ENCODE measurements at regions not wholly inside any gene's neighbourhood (a gene's known extent, or its start where the extent isn't known, plus 50 kb on each side); places are given as distances from the start of the nearest gene placed in this dataset.

GRCh38 chr5:2177244-2177643, 294.5 kb upstream of the IRX4 start:
- H3K18ac ChIP-seq (ENCODE audit: extremely low read depth, low read length) = no peak overlapping the region
- no peak overlapping the region for H2BK12ac ChIP-seq (ENCODE audit: low read depth, low read length)
- no peak overlapping the region for H3K9ac ChIP-seq (replicated peaks in 1 of 4; ENCODE audit: extremely low read depth in 1 of 4, low read depth in 3 of 4, low read length in 3 of 4)
- no peak overlapping the region for H2BK5ac ChIP-seq (ENCODE audit: low read depth, low read length)
- POLR2A ChIA-PET (ENCODE audit: partially characterized antibody) = no interaction called here
- no peak overlapping the region for H4K5ac ChIP-seq (ENCODE audit: insufficient read length, low read depth, low read length)
- H2BK15ac ChIP-seq (ENCODE audit: low read length) = no peak overlapping the region
- H4K20me1 ChIP-seq (replicated peaks in 1 of 2; ENCODE audit: control insufficient read depth in 1 of 2, insufficient read depth in 2 of 2, low read length in 2 of 2) = no peaks in the 10 kb centered on the region
- H2BK20ac ChIP-seq (ENCODE audit: low read length) = no peak overlapping the region
- H3K56ac ChIP-seq (replicated peaks; ENCODE audit: insufficient read length, low read depth, low read length) = no peak overlapping the region
- no peak overlapping the region for H4K8ac ChIP-seq (ENCODE audit: extremely low read depth, insufficient read depth, low read length)
- no peaks in the 10 kb centered on the region for H3K23me2 ChIP-seq (ENCODE audit: low read depth, low read length)
- H3K4me1 ChIP-seq (replicated peaks in 1 of 4; ENCODE audit: control insufficient read depth in 3 of 4, insufficient read depth in 4 of 4, low read length in 3 of 4) = no peaks in the 10 kb centered on the region
- DNase-seq (ENCODE audit: low read depth in 1 of 2, low spot score in 2 of 2) = no peak
- no peak overlapping the region for H3K14ac ChIP-seq (ENCODE audit: insufficient read length)
- CTCF ChIA-PET (ENCODE audit: partially characterized antibody) = no interaction called here
- no peaks in the 10 kb centered on the region for H3K79me1 ChIP-seq (ENCODE audit: low read depth, low read length)
- H3K9me3 ChIP-seq (ENCODE audit: insufficient read depth in 2 of 2, low read depth in 1 of 2, low read length in 1 of 2) = no peaks in the 10 kb centered on the region
- no peak overlapping the region for H3K4me2 ChIP-seq (ENCODE audit: insufficient read depth in 1 of 2, low read depth in 2 of 2, low read length in 2 of 2)
- no peak overlapping the region for H3K4ac ChIP-seq (replicated peaks; ENCODE audit: insufficient read length, low read depth, low read length)
- WGBS, 2 experiments (ENCODE audit: extremely low coverage in 1 of 2, insufficient coverage in 1 of 2, insufficient read length in 1 of 2, insufficient replicate concordance in 2 of 2, low coverage in 1 of 2, low lambda C conversion rate in 2 of 2, missing lambda C conversion rate in 1 of 2) = 89% methylated on average over 6 of the region's 7 CpGs; no CpG with 5 or more reads in 1 of the 2 experiments
- H3K4me3 ChIP-seq (ENCODE audit: extremely low read depth in 1 of 4, insufficient read depth in 2 of 4, low read depth in 3 of 4, low read length in 4 of 4) = no peak overlapping the region
- FAIRE-seq = no peak
- no peak overlapping the region for H2AK5ac ChIP-seq (ENCODE audit: low read depth, low read length)
- H3K36me3 ChIP-seq (ENCODE audit: control insufficient read depth in 2 of 4, insufficient read depth in 4 of 4, low read length in 3 of 4) = no peaks in the 10 kb centered on the region
- H2AFZ ChIP-seq (ENCODE audit: low read length) = no peak overlapping the region
- H3K27me3 ChIP-seq (replicated peaks in 1 of 4; ENCODE audit: control insufficient read depth in 3 of 4, extremely low read depth in 1 of 4, insufficient read depth in 3 of 4, low read length in 3 of 4) = no peaks in the 10 kb centered on the region
- H3K27ac ChIP-seq (ENCODE audit: low read depth, low read length) = no peak overlapping the region
- no peak overlapping the region for H4K91ac ChIP-seq (replicated peaks; ENCODE audit: insufficient read length, low read length)
- no peaks in the 10 kb centered on the region; a peak in 1 of 4 replicates for H3K79me2 ChIP-seq (ENCODE audit: control insufficient read depth in 1 of 2, insufficient read depth in 2 of 2, low read length in 2 of 2)
- H2BK120ac ChIP-seq (replicated peaks; ENCODE audit: low read depth, low read length) = no peak overlapping the region
- no peak overlapping the region for H3K23ac ChIP-seq (ENCODE audit: insufficient read length)
- no peak for TF ChIP-seq BACH1 (IDR thresholded peaks at IDR 0.05; ENCODE audit: low read length)
- TF ChIP-seq SRF (IDR thresholded peaks at IDR 0.05; ENCODE audit: low read depth, low read length) = no peak
- no peak for TF ChIP-seq PHF8 (conservative IDR thresholded peaks at IDR 0.05; ENCODE audit: low read depth, low read length)
- no peak for TF ChIP-seq ATF2 (IDR thresholded peaks at IDR 0.05; ENCODE audit: low read length)
- TF ChIP-seq HDAC6 (IDR thresholded peaks at IDR 0.05; ENCODE audit: low read depth, low read length) = no peak
- TF ChIP-seq SP4 (IDR thresholded peaks at IDR 0.05; ENCODE audit: low read length) = no peak
- no peak for TF ChIP-seq ASH2L (IDR thresholded peaks at IDR 0.05; ENCODE audit: low read length)
- TF ChIP-seq SIRT6 (IDR thresholded peaks at IDR 0.05; ENCODE audit: low read length) = no peak
- no peak for TF ChIP-seq MAFK (IDR thresholded peaks at IDR 0.05; ENCODE audit: low read depth, low read length)
- TF ChIP-seq ATF3 (IDR thresholded peaks at IDR 0.05; ENCODE audit: insufficient read depth, low read depth, low read length) = no peak
- TF ChIP-seq CTBP2 (IDR thresholded peaks at IDR 0.05; ENCODE audit: borderline replicate concordance, insufficient read depth, insufficient read length, low read length) = no peak
- no peak for TF ChIP-seq HDAC2 (IDR thresholded peaks at IDR 0.05; ENCODE audit: borderline replicate concordance in 1 of 2, low read depth in 2 of 2, low read length in 2 of 2)
- no peak for TF ChIP-seq RAD21 (IDR thresholded peaks at IDR 0.05 in 1 of 2, conservative IDR thresholded peaks at IDR 0.05 in 1 of 2; ENCODE audit: low read depth in 2 of 2, low read length in 2 of 2)

Measured in H1 (cell line).